ENCODE measurements at regions not wholly inside any gene's neighbourhood (a gene's known extent, or its start where the extent isn't known, plus 50 kb on each side); places are given as distances from the start of the nearest gene placed in this dataset.

GRCh38 chr13:44795176-44795575 lies 194.1 kb downstream of the NUFIP1 start:
- DNase-seq (ENCODE audit: low spot score) = no peak
- in situ Hi-C loops (cut with MboI; ENCODE audit: low pct_unique_long_range_greater_than_20kb, low sequenced_read_pairs, unreplicated experiment) = no loop called here
- TF ChIP-seq CTCF (IDR thresholded peaks at IDR 0.05; ENCODE audit: extremely low read depth, insufficient read depth, missing control alignments) = no peak

- TF ChIP-seq CTCF (IDR thresholded peaks at IDR 0.05; ENCODE audit: extremely low read depth, insufficient read depth, missing control alignments) = no peak
- no peak for DNase-seq (ENCODE audit: low spot score)
- in situ Hi-C loops (cut with MboI; ENCODE audit: low pct_unique_long_range_greater_than_20kb, low sequenced_read_pairs, unreplicated experiment) = no loop called here
These were observed 197.2 kb downstream of the NUFIP1 start for GRCh38 chr13:44792096-44792495.

GRCh38 chr13:44790289-44790688 lies 199.0 kb downstream of the NUFIP1 start:
- in situ Hi-C loops (cut with MboI; ENCODE audit: low pct_unique_long_range_greater_than_20kb, low sequenced_read_pairs, unreplicated experiment) = no loop called here
- TF ChIP-seq CTCF (IDR thresholded peaks at IDR 0.05; ENCODE audit: extremely low read depth, insufficient read depth, missing control alignments) = no peak
- DNase-seq (ENCODE audit: low spot score) = no peak

- TF ChIP-seq CTCF (IDR thresholded peaks at IDR 0.05; ENCODE audit: extremely low read depth, insufficient read depth, missing control alignments) = no peak
- DNase-seq (ENCODE audit: low spot score) = no peak
- in situ Hi-C loops (cut with MboI; ENCODE audit: low pct_unique_long_range_greater_than_20kb, low sequenced_read_pairs, unreplicated experiment) = no loop called here
These were observed 201.7 kb downstream of the NUFIP1 start for GRCh38 chr13:44787617-44788016.

GRCh38 chr13:44786756-44787155 lies 202.5 kb downstream of the NUFIP1 start:
- in situ Hi-C loops (cut with MboI; ENCODE audit: low pct_unique_long_range_greater_than_20kb, low sequenced_read_pairs, unreplicated experiment) = no loop called here
- no peak for DNase-seq (ENCODE audit: low spot score)
- TF ChIP-seq CTCF (IDR thresholded peaks at IDR 0.05; ENCODE audit: extremely low read depth, insufficient read depth, missing control alignments) = no peak

- no peak for DNase-seq (ENCODE audit: low spot score)
- in situ Hi-C loops (cut with MboI; ENCODE audit: low pct_unique_long_range_greater_than_20kb, low sequenced_read_pairs, unreplicated experiment) = no loop called here
- no peak for TF ChIP-seq CTCF (IDR thresholded peaks at IDR 0.05; ENCODE audit: extremely low read depth, insufficient read depth, missing control alignments)
These were observed 203.9 kb downstream of the NUFIP1 start for GRCh38 chr13:44785401-44785800.

- in situ Hi-C loops (cut with MboI; ENCODE audit: low pct_unique_long_range_greater_than_20kb, low sequenced_read_pairs, unreplicated experiment) = no loop called here
- no peak for DNase-seq (ENCODE audit: low spot score)
- no peak for TF ChIP-seq CTCF (IDR thresholded peaks at IDR 0.05; ENCODE audit: extremely low read depth, insufficient read depth, missing control alignments)
These were observed 204.6 kb downstream of the NUFIP1 start for GRCh38 chr13:44784708-44785080.
